ENCODE measurements at regions not wholly inside any gene's neighbourhood (a gene's known extent, or its start where the extent isn't known, plus 50 kb on each side); places are given as distances from the start of the nearest gene placed in this dataset.

DNA sequence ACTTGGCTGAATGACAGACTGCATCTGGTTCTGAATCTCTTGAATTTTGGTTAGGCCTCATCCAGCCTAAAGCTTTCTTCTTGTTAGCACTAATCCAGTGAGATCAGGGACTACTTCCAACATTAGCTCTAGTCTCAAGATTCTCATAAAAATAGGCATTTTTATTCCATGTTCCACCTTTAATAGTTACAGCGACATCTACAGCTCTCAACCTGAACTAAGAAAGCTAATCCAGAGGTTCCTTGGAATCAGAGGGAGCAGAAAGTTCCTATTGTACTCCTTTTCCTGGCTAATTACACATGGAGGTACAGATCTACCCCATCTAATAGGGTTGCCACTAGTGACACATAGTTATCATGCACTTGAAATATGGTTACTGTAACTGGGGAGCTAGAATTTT lies 391.9 kb downstream of the RMST start:
- TF ChIP-seq, protein P1, sequence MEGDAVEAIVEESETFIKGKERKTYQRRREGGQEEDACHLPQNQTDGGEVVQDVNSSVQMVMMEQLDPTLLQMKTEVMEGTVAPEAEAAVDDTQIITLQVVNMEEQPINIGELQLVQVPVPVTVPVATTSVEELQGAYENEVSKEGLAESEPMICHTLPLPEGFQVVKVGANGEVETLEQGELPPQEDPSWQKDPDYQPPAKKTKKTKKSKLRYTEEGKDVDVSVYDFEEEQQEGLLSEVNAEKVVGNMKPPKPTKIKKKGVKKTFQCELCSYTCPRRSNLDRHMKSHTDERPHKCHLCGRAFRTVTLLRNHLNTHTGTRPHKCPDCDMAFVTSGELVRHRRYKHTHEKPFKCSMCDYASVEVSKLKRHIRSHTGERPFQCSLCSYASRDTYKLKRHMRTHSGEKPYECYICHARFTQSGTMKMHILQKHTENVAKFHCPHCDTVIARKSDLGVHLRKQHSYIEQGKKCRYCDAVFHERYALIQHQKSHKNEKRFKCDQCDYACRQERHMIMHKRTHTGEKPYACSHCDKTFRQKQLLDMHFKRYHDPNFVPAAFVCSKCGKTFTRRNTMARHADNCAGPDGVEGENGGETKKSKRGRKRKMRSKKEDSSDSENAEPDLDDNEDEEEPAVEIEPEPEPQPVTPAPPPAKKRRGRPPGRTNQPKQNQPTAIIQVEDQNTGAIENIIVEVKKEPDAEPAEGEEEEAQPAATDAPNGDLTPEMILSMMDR (IDR thresholded peaks at IDR 0.05), result no peak
- no peak for TF ChIP-seq POLR2A (IDR thresholded peaks at IDR 0.05)

Data from thyroid gland (tissue), 4 donors.